ENCODE measurements at regions not wholly inside any gene's neighbourhood (a gene's known extent, or its start where the extent isn't known, plus 50 kb on each side); places are given as distances from the start of the nearest gene placed in this dataset.

GRCh38 chr1:38487396-38487795, 372.2 kb downstream of the RRAGC start:
- TF ChIP-seq CTCF (conservative IDR thresholded peaks at IDR 0.05 in 1 of 2, IDR thresholded peaks at IDR 0.05 in 1 of 2; ENCODE audit: low read depth in 1 of 2, low read length in 2 of 2) = no peak
- no peak for TF ChIP-seq EZH2 (IDR thresholded peaks at IDR 0.05; ENCODE audit: low read length, missing control alignments)

Data from fibroblast of lung (primary cell).